NCI-H2081 (cell line): ENCODE measurements at regions not wholly inside any gene's neighbourhood (a gene's known extent, or its start where the extent isn't known, plus 50 kb on each side); places are given as distances from the start of the nearest gene placed in this dataset.

Experiments
- DNase-seq, 2 experiments: peaks; one replicate each; lab custom pipeline; 2025; lab: John Stamatoyannopoulos, UW

DNA sequence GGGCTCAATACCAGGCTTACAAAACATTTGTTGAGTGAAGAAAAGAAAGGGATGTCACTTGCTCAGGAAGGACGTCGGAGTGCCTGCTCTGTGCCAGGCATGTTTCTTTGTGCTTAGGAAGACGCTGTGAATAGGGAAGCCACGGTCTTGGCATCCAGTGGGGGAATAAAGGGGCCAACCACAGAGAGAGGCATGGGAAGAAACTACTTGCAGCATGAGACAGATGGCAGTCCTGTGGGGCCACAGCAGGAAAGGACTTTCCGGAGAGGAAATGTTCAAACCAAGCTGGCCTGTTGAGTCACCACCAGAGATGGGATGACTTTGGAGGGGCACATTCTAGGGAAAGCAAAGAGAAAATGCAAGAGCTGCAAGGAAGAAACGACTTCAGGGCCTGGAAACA, 173.2 kb downstream of the CDH26 start:
- DNase-seq: no peak

DNA sequence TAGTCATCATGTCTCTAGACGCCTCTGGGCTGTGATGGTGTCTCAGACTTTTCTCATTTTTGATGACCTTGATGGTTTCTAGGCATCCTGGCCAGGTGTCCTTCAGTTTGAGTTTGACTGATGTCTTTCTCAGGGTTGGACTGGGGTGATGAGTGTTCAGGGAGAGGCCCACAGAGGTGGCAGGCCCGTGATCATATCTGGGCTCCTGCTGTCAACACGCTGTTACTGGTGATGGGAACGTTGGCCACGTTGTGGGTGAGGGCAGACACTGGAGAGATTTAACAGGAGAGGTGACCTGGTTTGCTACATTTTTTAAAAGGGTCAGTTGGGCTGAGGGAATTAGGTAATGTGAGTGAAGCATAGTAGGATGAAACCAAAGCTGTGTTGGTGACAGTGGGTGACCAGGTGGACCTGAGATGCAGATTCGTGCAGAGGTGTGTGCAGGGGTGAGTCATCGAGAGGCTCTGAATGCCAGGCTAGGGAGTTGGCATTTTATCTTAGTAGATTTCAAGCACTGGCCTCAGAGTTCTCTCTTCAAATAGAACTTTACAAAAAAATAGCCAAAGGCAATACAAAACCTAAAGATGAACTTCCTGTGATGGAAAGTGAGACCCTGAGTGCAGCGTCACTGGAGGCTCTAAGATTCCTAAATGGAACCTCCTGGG, 174.1 kb downstream of the CDH26 start:
- no peak for DNase-seq

DNA sequence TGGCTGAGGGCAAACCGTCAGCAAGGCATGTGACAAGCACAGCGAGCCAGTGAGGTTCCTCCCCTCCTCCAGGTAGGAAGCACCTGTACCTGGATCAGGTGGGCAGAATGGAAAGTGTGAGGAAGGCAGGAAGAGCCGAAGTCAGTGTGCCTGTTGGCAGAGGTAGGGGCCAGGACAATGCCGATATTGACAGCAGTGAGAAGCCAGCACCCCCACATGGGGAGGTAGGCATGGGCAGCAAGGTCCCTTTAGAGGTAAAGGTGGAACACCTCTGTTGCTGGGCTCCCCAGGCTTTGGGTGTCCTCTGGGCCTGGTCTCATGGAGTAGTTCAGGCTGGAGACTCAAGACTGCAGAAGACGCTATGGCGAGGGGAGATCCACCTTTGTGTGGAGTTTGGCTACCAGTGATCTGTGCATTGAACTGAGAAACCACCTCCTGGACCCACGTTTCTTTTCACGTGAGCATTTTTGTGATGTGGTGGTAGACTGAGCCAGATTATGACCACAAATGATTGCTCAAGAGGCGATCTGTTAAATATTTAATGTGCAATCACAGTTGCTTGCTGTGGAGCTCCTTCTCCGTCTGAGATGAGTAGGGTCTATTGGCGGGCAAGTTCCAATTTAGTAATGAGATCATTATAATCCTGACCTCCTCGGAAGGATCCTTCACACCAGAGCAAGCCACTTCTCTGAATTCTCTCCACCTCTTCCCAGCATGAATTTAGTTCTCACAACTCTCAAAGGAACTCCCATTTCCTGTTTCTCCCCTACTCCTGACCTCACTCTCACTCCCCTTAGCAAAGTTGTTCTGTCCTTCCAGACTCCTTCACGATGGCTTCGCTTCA, 174.8 kb downstream of the CDH26 start:
- no peak for DNase-seq

DNA sequence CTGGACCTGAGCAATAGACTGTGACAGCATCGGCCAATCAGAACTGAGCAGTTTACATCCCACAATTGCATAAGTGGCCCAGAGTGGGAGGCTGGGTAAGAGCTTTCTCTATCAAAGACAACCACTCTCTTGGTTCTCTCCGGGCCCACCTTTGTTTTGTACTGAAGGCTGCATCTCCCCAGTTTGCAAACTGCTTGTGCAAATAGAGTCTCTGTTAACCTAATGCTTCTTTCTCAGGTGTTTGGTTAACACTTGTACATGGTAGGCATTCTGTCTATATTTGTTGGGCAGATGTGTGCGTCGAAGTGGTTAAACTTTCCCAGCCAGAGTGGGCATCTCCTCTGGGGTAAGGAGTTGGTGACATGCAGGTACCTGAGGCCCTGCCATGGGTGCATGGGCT, 177.1 kb downstream of the CDH26 start:
- DNase-seq: no peak

DNA sequence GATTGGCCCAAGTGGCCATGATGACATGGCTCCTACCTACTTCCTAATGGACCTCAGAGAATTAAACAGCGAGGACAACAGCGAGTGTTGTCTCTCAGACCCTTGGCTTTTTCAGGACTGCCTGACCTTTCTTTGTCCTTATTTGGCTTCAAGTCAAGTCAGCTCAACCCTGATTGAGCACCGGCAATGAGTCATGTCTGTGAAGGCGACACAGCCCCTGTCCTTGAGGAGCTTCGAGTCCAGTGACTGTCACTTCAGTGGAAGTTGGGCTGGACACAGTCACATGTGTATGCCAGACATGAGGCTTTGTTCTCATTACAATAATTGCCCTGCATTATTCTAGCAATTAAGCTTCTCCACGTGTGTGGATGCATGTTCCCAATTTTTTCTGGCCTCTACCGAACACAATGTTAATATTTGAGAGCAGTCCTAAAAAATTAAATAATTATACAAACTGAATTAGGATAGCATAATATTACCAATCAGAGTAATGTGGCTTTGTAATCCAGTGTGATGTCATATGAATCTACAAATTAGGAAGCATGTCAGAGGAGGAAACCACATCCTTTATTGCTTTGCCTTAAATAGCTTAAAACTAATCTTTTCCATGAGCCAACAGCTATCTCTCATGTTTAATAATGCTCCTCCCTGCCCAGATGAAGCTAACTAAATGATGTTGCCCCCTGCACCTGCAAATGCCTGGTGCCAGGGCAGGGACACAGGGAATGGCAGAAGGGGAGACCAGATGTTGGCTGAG, 178.6 kb downstream of the CDH26 start:
- no peak for DNase-seq

DNA sequence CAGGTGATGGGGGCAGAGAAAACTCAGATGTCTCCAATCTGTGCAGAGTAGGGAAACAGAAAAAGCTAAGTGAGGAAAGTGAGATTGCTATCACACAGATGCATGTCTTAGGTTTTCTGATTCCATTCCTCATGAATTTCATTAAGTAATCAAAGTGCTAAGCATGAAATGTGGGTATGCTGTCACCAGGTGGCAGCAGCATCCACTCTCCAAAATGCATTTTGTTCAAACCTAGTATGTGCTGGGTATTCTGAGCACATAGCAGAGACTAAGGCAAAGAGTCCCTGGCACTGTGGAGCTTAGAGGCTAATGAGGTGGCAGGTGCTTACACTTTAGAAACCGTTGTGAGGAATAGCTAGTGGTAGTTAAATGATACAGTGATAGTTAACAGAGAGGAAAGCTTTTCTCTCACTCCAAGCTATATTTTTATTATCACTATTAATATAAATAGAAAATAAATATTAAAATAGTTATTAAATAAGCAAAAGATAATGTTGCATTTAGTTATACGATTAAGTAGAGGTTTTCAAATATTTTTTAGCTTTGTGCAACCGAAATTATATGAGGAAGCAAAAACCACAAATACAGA, 179.5 kb downstream of the CDH26 start:
- DNase-seq: no peak

DNA sequence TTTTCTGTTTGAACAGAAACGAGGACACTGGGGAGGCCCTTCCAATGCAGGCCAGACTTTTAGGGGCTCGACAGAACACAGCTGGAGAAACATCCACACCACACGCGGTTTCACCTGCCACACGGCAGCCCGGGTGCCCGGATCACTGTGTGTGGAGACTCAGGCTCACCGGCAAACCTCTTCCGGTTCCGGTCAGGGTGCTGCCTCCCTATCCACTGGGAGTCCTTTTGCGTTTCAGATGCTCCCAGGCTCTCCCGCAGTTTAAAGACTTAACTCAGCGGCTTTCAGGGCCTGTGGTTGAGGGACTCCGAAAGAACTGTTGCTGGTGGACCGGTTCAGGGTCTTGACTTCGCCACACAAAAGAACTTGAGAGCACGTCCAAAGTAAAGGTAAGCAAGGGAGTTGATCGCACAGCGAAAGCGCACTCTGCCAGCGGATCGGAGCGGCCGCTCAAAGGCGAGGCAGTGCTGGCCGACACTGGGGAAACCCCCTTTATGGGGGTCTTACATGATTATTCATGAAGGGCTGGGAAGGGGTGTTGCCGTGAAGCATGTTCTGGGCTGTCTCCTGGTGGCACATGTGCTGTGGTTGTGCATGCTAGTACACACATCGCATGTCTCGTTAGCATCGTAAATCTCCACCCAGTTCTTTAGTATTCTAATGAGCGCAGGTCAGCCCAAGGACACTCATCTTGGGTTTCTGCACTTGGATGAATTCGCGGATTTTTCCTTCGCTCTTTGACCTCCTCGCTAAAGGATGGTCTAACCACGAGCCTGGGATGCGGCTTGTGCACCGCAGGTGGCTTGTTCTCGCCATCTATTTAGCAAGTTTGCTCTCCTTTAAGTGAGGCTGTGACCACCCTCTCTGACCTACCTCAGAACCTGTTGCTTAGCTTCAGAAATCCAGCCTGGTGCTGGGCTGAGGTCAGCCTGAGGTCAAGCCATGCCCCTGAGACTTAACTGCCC, 180.3 kb downstream of the CDH26 start:
- DNase-seq: no peak

DNA sequence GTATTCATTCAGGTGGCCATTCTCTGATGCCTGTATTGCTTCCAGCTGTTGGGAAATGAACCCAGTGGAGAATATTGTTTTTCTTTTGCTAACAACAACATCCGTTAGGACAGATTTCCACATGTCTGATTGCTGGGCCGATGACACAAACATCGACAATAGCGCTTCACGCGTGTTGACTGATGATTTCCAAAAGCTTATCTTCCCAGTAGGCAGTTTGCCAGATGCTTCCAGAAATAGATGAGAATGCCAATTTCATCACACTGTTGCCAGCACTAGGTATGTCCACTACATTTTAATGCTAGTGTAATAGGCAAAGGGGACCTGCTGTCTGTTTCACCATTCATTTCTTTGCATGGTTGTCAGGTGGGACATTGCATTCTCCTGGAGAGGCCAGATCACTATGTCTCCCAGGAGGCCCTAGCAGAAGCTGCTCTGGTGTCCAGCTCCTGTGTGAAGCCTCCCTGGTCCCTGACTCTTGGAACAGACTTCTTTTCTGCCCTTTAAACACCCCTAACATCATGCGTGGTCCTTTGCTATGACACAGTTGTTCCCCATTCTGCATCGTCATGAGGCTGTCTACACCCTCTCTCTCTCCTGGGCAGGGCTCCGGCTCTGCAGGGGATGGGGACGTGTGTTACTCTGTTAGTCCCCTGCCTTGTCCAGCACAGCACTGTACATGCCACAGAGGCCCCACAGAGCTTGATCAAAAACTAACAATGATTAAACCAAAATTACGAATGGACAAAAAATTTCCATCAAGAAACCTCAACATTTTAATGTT, 181.6 kb downstream of the CDH26 start:
- DNase-seq: no peak

DNA sequence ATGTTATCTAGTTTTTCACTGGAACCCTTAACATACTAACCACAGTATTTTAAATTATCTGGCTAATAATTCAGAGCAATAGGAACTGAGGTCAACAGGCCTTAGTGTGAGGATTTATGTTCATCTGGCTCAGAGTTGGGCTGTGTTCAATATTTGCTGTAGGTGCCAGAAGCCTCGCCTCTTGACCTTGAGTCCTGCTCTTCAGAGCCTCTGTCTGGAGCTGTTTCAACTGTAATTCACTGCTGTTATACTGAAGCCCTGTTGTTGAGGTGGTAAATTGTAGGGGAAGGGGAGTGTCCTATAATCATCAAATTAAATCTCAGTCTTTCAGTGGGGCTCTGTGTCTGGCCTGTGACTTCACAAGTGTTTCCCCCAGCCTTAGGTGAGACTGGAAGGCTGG, 184.4 kb downstream of the CDH26 start:
- no peak for DNase-seq

DNA sequence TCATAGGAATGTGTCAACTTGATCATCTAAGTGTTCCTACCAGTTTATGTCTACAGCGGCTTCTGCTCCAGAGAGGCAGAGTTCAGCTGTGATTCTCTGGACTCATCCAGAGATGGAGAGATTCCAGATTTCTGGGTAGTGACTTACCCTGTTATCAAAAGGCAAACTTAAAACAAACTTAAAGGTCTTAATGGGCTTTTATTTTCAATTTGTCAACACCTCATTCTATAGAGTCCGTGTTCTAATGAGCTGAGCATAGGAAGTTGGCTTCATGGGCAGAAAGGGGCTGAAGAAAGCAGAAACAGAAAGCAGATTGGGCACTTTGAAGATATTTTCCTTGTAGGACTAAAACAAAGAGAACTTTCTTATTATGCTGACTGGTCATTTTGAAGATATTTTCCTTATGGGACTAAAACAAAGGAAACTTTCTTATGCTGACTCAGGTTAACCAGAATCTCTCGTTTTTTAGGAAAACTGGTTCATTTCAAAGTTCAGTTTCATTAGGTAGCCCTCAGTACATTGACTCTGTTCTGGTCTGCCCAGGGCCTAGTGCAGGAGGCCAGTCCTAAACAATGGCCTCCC, 185.1 kb downstream of the CDH26 start:
- no peak for DNase-seq

DNA sequence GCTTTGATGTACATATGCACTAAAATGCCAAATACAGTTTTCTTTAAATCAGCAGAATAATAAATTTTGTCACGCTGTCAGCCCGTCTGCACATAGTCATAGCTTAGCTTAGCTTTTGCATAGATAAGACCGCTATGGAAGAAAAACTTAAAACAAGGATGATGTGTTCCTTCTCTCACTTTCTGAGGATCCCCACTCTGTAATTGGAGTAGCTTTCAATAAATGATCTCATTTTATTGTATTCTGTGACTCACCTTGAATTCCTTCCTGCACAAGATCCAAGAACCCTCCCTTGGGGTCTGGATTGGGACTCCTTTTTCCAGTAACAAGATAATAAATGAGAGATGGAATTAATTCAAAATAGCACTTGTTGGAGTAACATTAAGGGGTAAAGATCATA, 186.2 kb downstream of the CDH26 start:
- no peak for DNase-seq

DNA sequence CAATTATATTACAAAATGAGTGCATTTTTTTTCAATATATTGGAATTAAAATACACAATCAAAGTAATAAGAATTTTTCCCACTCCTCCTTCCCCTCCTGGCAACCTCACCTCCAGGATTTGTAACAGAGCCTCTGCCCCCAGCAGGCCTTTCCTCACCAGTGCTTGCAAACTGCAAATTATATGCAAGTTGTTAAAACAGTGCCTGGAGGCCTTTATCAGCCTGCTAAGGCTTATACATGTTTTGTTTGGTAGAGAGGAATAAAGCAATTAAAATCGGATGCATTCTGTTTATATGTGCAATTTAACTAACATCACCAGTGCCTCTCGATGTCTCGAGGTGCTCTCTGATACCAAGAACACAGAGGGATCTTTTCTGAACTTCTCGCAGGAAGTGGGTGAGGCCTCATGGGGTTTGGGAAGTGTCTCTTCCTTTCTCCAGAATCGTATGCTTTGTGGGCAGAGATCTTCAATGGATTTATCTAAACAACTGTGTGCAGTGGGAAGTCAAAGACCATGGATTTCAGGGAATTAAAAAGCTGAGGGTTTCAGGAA, 186.8 kb downstream of the CDH26 start:
- no peak for DNase-seq

DNA sequence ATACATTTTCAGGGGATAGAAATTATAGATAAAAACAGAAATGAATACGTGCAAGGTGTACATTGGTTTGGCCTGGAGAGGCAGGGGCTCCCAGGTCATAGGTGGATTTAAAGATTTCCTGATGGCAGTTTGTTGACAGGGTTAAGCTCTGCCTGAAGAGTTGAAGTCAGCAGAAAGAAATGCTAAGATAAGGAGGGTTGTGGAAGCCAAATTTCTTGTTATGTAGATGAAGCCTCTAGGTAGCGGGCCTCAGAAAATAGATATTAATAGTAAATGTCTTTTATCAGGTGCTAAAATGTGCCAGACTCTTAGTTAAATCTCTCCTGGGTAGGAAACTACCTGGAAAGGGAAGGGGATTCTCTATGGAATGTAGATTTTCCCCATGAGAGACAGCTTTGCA, 188.8 kb downstream of the CDH26 start:
- no peak for DNase-seq

DNA sequence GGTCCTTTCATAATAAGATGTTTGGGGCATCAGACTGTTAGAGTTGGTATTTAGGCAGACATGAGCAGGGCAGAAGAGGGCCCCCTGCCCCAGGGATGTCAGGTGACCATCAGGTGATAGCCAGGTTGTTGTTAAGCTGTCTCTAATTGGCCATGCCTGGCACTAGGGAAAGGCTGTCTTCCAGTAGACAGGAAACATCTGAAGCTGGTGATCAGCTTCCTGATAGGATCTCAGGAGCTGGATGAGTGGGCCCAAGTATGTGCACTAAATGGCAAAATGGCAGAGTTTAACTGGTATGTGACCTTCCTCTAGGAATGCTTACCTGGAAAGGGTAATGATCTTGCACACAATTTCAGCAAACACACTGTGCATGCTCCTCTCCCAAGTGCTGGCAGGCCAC, 190.7 kb downstream of the CDH26 start:
- no peak for DNase-seq

DNA sequence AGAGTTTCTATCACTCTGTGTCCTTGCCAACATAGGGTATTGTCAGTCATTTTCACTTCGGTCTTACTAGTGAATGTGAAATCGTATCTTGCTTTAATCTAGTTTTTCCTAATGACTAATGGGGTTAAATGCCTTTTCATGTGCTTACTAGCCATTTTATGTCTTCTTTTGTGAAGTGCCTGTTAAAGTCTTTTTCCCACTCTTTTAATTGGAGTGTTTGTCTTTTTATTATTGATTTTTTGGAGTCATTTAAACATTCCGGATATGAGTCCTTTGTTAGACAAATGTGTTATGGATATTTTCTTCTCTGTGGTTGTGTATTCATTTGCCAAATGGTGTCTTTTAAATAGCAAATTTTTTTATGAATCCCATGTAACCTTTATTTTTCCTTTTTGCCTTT, 194.6 kb downstream of the CDH26 start:
- no peak for DNase-seq

DNA sequence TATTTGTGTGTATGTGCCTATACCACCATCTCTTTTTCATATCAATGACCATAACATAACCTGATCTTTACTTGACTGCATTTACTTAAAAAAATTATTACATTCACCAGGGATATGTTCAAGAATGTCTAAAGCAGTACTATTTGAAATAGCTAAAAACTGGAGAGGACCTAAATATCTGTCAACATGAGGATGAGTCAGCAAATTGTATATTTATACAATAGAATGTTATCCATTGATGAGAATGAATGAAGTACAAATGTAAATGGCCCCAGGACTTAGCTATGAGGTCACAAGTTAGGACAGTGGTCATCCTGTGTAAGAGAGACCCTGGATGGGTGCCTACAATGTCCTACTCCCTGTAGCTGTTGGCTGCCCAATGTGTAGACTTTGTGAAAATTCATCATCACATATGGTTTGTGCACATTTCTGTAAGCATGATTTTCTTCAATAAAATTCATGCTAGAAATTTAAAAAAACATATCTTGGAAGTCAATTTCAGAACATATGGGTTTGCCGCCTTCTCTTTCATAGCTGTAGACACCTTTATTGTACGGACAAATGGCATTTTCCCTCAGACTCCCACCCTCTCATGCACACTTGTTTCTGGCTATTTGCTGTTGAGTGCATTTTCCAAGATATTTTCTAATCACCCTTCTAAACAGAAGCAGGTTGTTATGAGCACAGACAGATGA, 202.4 kb downstream of the CDH26 start:
- no peak for DNase-seq

DNA sequence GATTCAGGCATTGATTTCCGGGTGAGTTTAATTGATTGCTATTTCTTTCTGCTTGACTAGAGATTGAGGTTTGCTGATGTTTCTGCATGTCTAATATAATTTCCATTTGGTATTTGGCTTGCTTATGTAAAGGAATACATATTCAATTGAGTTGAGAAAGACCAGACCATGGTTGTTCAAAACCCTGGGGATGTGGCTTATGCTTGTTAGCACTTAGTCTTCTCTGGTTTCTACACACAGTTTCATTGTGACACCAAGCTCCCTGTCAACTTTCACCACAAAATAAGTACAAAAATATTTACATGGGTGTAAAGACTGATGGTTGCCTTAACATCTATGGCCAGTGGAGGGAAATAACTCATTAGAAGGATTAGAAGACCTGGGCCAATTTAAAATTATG, 209.6 kb downstream of the CDH26 start:
- DNase-seq: no peak

DNA sequence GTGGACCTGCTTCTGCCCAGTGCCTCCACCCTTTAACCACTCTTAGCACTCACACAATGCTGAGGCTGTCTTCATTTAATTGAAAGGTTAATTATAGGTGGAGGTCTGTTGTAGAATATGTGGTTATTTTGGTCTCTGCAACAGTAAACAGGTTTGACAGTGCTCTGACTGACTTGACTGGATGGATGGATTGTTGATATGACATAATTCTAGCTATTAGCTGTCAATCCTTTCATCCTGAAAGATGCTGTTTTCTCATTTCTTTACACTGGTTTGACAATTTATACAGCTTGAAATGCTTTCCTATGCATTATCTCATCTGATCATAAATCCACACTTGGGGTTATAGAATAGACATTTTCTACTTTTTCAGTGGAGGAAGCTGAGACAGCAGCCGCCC, 210.7 kb downstream of the CDH26 start:
- DNase-seq: no peak

DNA sequence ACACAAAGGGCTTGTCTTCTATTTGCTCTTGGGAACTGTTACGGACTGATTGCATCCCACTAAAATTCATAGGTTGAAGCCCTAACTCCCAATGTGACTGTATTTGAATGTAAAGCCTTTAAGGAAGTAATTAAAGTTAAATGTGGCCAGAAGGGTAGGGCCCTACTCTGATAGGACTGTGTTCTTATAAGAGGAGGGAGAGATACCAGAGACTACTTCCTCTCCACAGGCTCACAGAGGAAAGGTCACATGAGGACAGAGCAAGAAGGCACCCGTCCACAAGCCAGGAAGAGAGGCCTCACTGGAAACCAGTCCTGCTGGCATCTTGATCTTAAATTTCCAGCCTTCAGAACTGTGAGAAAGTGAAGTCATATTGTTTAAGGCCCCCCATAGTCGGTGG, 211.9 kb downstream of the CDH26 start:
- no peak for DNase-seq
